ENCODE measurements at regions not wholly inside any gene's neighbourhood (a gene's known extent, or its start where the extent isn't known, plus 50 kb on each side); places are given as distances from the start of the nearest gene placed in this dataset.

DNA sequence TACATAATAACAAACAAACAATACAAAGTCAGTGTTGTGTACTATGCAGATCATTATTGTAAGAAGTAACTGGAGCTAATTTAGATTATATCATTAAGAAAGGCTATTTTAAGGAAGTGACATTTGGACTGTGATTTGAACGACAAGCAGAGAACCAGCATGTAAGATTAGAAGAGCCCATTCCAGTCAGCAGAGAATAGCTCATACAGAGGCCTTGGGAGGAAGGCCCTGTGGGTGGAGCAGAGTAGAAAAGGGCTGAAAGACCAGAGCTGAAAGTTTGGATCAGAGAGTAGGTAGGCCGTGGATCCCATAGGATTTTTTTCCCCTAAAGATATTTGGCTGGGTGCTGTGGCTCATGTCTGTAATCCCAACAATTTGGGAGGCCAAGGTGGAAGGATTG, 190.1 kb downstream of the OMA1 start:
- TF ChIP-seq CTCF (IDR thresholded peaks at IDR 0.05 in 2 of 3, conservative IDR thresholded peaks at IDR 0.05 in 1 of 3; ENCODE audit: control insufficient read depth in 2 of 3, extremely low read depth in 1 of 3, insufficient read depth in 1 of 3, low read depth in 3 of 3, low read length in 3 of 3), result no peak
- no peak for TF ChIP-seq STAT3 (IDR thresholded peaks at IDR 0.05; ENCODE audit: low read depth, low read length)
- no peak for TF ChIP-seq SPI1 (IDR thresholded peaks at IDR 0.05; ENCODE audit: borderline replicate concordance, insufficient read depth, low read depth, low read length)
- TF ChIP-seq PKNOX1 (IDR thresholded peaks at IDR 0.05), result no peak
- TF ChIP-seq CBX3 (IDR thresholded peaks at IDR 0.05; ENCODE audit: borderline replicate concordance, low read depth), result no peak
- no peak for TF ChIP-seq ESRRA (IDR thresholded peaks at IDR 0.05; ENCODE audit: low read length)
- TF ChIP-seq NFYB (IDR thresholded peaks at IDR 0.05; ENCODE audit: insufficient read depth, low read depth, low read length), result no peak
- no peak for TF ChIP-seq YY1 (IDR thresholded peaks at IDR 0.05; ENCODE audit: low read depth, low read length)
- TF ChIP-seq MYC (IDR thresholded peaks at IDR 0.05; ENCODE audit: insufficient read depth, insufficient read length, insufficient replicate concordance, low read length, severe bottlenecking), result no peak
- no peak for TF ChIP-seq SMC3 (IDR thresholded peaks at IDR 0.05; ENCODE audit: borderline replicate concordance, low read length)
- TF ChIP-seq POLR2AphosphoS2 (IDR thresholded peaks at IDR 0.05; ENCODE audit: low read depth, low read length), result no peak
- no peak for TF ChIP-seq POLR2A (IDR thresholded peaks at IDR 0.05; ENCODE audit: low read depth, low read length)
- no peak for TF ChIP-seq ZNF384 (IDR thresholded peaks at IDR 0.05; ENCODE audit: borderline replicate concordance, low read depth, low read length)
- TF ChIP-seq EZH2 (IDR thresholded peaks at IDR 0.05; ENCODE audit: borderline replicate concordance, control insufficient read depth, low read depth, low read length), result no peak

All from GM12878 (cell line).